ENCODE measurements at regions not wholly inside any gene's neighbourhood (a gene's known extent, or its start where the extent isn't known, plus 50 kb on each side); places are given as distances from the start of the nearest gene placed in this dataset.

GRCh38 chr10:55631071-55631654 lies 729.9 kb downstream of the ZWINT start:
- peak; percentile 84 for ATAC-seq
- Mint-ChIP-seq H3K27ac (no peak overlapping the region), H3K9me3 (no peaks in the 10 kb centered on the region), H3K4me3 (peak overlapping the region; percentile 87), H3K27me3 (ENCODE audit: low read depth) (no peaks in the 10 kb centered on the region), H3K36me3 (no peaks in the 10 kb centered on the region), H3K4me1 (peaks cover 11% of the 10 kb centered on the region)
- DNase-seq (ENCODE audit: low spot score): peak; percentile 87
- ChIA-PET POLR2A (interaction anchor here (0.5 kb wide), 1 partner anchor 64 kb away, joined by 3 read pairs; no protein-coding TSS in a partner anchor), CTCF (interaction anchor here (0.8 to 2.2 kb wide), 5 partner anchors 12 to 221 kb away, joined by 3 to 10 read pairs (median 7); no protein-coding TSS in a partner anchor)
- TF ChIP-seq CREM (CRISPR knock-in tag; IDR thresholded peaks at IDR 0.05): peak; percentile 37; the same call in 1 of the 2 replicates
- no peak for TF ChIP-seq SMAD4 (CRISPR knock-in tag; IDR thresholded peaks at IDR 0.05)
- 0 out of 2 replicates have a peak, but pooled peaks have one; percentile 23 for TF ChIP-seq ARID4B (CRISPR knock-in tag; IDR thresholded peaks at IDR 0.05; ENCODE audit: borderline replicate concordance)
- TF ChIP-seq, protein P1, sequence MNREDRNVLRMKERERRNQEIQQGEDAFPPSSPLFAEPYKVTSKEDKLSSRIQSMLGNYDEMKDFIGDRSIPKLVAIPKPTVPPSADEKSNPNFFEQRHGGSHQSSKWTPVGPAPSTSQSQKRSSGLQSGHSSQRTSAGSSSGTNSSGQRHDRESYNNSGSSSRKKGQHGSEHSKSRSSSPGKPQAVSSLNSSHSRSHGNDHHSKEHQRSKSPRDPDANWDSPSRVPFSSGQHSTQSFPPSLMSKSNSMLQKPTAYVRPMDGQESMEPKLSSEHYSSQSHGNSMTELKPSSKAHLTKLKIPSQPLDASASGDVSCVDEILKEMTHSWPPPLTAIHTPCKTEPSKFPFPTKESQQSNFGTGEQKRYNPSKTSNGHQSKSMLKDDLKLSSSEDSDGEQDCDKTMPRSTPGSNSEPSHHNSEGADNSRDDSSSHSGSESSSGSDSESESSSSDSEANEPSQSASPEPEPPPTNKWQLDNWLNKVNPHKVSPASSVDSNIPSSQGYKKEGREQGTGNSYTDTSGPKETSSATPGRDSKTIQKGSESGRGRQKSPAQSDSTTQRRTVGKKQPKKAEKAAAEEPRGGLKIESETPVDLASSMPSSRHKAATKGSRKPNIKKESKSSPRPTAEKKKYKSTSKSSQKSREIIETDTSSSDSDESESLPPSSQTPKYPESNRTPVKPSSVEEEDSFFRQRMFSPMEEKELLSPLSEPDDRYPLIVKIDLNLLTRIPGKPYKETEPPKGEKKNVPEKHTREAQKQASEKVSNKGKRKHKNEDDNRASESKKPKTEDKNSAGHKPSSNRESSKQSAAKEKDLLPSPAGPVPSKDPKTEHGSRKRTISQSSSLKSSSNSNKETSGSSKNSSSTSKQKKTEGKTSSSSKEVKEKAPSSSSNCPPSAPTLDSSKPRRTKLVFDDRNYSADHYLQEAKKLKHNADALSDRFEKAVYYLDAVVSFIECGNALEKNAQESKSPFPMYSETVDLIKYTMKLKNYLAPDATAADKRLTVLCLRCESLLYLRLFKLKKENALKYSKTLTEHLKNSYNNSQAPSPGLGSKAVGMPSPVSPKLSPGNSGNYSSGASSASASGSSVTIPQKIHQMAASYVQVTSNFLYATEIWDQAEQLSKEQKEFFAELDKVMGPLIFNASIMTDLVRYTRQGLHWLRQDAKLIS (CRISPR knock-in tag; IDR thresholded peaks at IDR 0.05; ENCODE audit: borderline replicate concordance): peak; percentile 68; the same call in 1 of the 2 replicates
- TF ChIP-seq SP1 (CRISPR knock-in tag; conservative IDR thresholded peaks at IDR 0.05): 0 out of 2 replicates have a peak, but pooled peaks have one; percentile 29
- TF ChIP-seq ATF1 (CRISPR knock-in tag; IDR thresholded peaks at IDR 0.05): no peak
- no peak; the same call in 1 of the 2 replicates for TF ChIP-seq FOXP1 (CRISPR knock-in tag; IDR thresholded peaks at IDR 0.05; ENCODE audit: borderline replicate concordance)
- TF ChIP-seq ZNF263 (CRISPR knock-in tag; IDR thresholded peaks at IDR 0.05; ENCODE audit: low read depth): no peak
- no peak for TF ChIP-seq PREB (CRISPR knock-in tag; IDR thresholded peaks at IDR 0.05; ENCODE audit: borderline replicate concordance)
- TF ChIP-seq CTCF (IDR thresholded peaks at IDR 0.05): peak; percentile 79
- 0 out of 2 replicates have a peak, but pooled peaks have one; percentile 33 for TF ChIP-seq ZNF317 (CRISPR knock-in tag; IDR thresholded peaks at IDR 0.05; ENCODE audit: borderline replicate concordance, low read depth)
- TF ChIP-seq EMX1 (CRISPR knock-in tag; IDR thresholded peaks at IDR 0.05): no peak
- TF ChIP-seq GRHL2 (CRISPR knock-in tag; IDR thresholded peaks at IDR 0.05; ENCODE audit: insufficient replicate concordance, severe bottlenecking): no peak
- no peak for TF ChIP-seq NR2C2 (CRISPR knock-in tag; IDR thresholded peaks at IDR 0.05)
- TF ChIP-seq, protein P2, sequence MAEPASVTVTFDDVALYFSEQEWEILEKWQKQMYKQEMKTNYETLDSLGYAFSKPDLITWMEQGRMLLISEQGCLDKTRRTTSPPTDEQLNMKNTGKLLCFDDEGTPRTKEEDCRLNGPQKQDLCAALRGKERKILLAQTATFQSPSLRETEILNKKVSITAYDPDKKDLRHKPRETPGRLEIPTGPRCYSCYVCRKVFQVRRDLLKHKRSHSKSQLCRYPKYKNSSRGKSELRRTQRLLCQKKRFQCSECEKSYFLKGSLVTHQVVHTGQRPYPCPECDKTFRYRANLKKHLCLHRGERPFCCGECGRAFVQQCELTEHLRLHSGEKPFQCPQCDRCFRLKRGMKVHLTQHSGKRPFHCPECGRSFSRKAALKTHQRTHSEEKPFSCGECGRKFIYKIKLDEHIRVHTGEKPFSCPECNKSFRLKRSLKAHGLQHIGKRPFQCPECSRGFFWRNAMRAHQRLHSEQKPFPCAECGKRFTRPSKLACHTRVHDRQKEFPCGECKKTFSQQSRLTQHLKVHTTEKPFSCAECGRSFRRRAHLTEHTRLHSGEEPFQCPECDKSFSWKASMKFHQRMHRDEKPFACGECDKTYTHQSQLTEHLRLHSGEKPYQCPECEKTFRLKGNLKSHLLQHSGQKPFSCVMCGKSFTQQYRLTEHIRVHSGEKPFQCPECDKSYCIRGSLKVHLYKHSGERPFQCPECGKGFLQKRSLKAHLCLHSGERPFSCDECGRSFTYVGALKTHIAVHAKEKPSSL (CRISPR knock-in tag; conservative IDR thresholded peaks at IDR 0.05): no peak
- TF ChIP-seq, protein P3, sequence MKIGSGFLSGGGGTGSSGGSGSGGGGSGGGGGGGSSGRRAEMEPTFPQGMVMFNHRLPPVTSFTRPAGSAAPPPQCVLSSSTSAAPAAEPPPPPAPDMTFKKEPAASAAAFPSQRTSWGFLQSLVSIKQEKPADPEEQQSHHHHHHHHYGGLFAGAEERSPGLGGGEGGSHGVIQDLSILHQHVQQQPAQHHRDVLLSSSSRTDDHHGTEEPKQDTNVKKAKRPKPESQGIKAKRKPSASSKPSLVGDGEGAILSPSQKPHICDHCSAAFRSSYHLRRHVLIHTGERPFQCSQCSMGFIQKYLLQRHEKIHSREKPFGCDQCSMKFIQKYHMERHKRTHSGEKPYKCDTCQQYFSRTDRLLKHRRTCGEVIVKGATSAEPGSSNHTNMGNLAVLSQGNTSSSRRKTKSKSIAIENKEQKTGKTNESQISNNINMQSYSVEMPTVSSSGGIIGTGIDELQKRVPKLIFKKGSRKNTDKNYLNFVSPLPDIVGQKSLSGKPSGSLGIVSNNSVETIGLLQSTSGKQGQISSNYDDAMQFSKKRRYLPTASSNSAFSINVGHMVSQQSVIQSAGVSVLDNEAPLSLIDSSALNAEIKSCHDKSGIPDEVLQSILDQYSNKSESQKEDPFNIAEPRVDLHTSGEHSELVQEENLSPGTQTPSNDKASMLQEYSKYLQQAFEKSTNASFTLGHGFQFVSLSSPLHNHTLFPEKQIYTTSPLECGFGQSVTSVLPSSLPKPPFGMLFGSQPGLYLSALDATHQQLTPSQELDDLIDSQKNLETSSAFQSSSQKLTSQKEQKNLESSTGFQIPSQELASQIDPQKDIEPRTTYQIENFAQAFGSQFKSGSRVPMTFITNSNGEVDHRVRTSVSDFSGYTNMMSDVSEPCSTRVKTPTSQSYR (CRISPR knock-in tag; IDR thresholded peaks at IDR 0.05): 0 out of 2 replicates have a peak, but pooled peaks have one; percentile 31
- TF ChIP-seq CDX4 (CRISPR knock-in tag; IDR thresholded peaks at IDR 0.05; ENCODE audit: borderline replicate concordance): no peak
- TF ChIP-seq SMAD3 (CRISPR knock-in tag; IDR thresholded peaks at IDR 0.05; ENCODE audit: borderline replicate concordance): no peak
- TF ChIP-seq ZNF396 (CRISPR knock-in tag; IDR thresholded peaks at IDR 0.05; ENCODE audit: borderline replicate concordance): no peak

All from WTC11 (cell line).